Endothelial cell of umbilical vein (primary cell): ENCODE measurements at regions not wholly inside any gene's neighbourhood (a gene's known extent, or its start where the extent isn't known, plus 50 kb on each side); places are given as distances from the start of the nearest gene placed in this dataset.

Experiments used
- BruUV-seq: library from RNA; stranded (reverse); fragments of 400-500 nt; replicated peaks from 2 replicates; lab custom pipeline; 2021; lab: Mats Ljungman, UMichigan
- CTCF ChIA-PET: fragments of 300-600, 350-600 bp; sonication (Branson Sonifier 250); formaldehyde crosslinking; loops from one replicate; lab custom pipeline; 2021; ENCODE audit warnings: antibody characterized with exemption, inconsistent platforms; lab: Charles Lee
- POLR2A ChIA-PET: fragments of 300-600, 350-600 bp; sonication (Branson Sonifier 250); formaldehyde crosslinking; loops from one replicate; lab custom pipeline; 2021; ENCODE audit warnings: antibody characterized with exemption, inconsistent platforms; lab: Charles Lee
- DNase-seq: peaks from one replicate; pipeline ENCODE4 v3.0.0-alpha.2; 2011; ENCODE audit warnings: low read depth, low spot score
- FAIRE-seq: peaks from 2 replicates; lab custom pipeline; 2011; peaks lifted over from hg19 to GRCh38; lab: Jason Lieb, UNC
- H2AFZ ChIP-seq: 2 replicates; pipeline ENCODE4 v1.6.0; 2012; ENCODE audit warnings: low read depth, low read length, control low read depth, inconsistent platforms
- H3K27ac ChIP-seq: 2 replicates; pipeline ENCODE4 v1.5.1; 2011; ENCODE audit warnings: low read depth, mild to moderate bottlenecking, control low read depth, low read length, moderate library complexity; ENCODE audit not compliant: insufficient read depth
- H3K27me3 ChIP-seq, 2 experiments: 2 replicates each; pipeline versions ENCODE4 v1.6.0 to v1.6.1; 2011; ENCODE audit warnings: low read length in 2 of 2, mixed read lengths in 1 of 2; ENCODE audit not compliant: control insufficient read depth in 2 of 2, insufficient read depth in 2 of 2
- H3K36me3 ChIP-seq, 2 experiments: 2 replicates in 1 of 2; 3 replicates in 1 of 2; pipeline ENCODE4 v1.5.1; 2011; ENCODE audit warnings: low read length in 2 of 2, mild to moderate bottlenecking in 1 of 2, moderate library complexity in 1 of 2; ENCODE audit not compliant: control insufficient read depth in 2 of 2, insufficient read depth in 2 of 2; ENCODE audit errors: extremely low read depth in 1 of 2
- H3K4me1 ChIP-seq: 3 replicates; pipeline ENCODE4 v1.5.1; 2011; ENCODE audit warnings: mild to moderate bottlenecking, low read length; ENCODE audit not compliant: control insufficient read depth, insufficient read depth; ENCODE audit errors: extremely low read depth
- H3K4me2 ChIP-seq: 2 replicates; pipeline ENCODE4 v1.6.1; 2011; ENCODE audit warnings: low read length, control low read depth, mixed read lengths; ENCODE audit not compliant: insufficient read depth
- H3K4me3 ChIP-seq, 3 experiments: fragments of 200-600 bp in 1 of 3; sonication (generic), shearing (Covaris generic) in 1 of 3; replicated peaks in 1 of 3; 2 replicates each; pipeline ENCODE4 v1.5.1; 2011 to 2016; ENCODE audit warnings: control low read depth in 3 of 3, low read length in 3 of 3, mild to moderate bottlenecking in 2 of 3, inconsistent platforms in 1 of 3, low read depth in 1 of 3, moderate library complexity in 1 of 3; ENCODE audit not compliant: insufficient read depth in 1 of 3
- H3K79me2 ChIP-seq: 2 replicates; pipeline ENCODE4 v1.6.0; 2012; ENCODE audit warnings: low read length, inconsistent platforms; ENCODE audit not compliant: control insufficient read depth, insufficient read depth
- H3K9ac ChIP-seq: replicated peaks from 2 replicates; pipeline ENCODE3; 2011; ENCODE audit warnings: low read length, control low read depth; ENCODE audit not compliant: insufficient read depth; ENCODE audit errors: extremely low read depth
- H3K9me1 ChIP-seq: replicated peaks from 3 replicates; pipeline ENCODE4 v1.6.0; 2011; ENCODE audit warnings: mild to moderate bottlenecking, low read length; ENCODE audit not compliant: control insufficient read depth, insufficient read depth; ENCODE audit errors: extremely low read depth
- H3K9me3 ChIP-seq: replicated peaks from 2 replicates; pipeline ENCODE4 v1.5.1; 2012; ENCODE audit warnings: low read length, inconsistent platforms; ENCODE audit not compliant: control insufficient read depth, insufficient read depth
- H4K20me1 ChIP-seq: replicated peaks from 2 replicates; pipeline ENCODE3; 2011; ENCODE audit warnings: mild to moderate bottlenecking, low read length; ENCODE audit not compliant: control insufficient read depth, insufficient read depth; ENCODE audit errors: extremely low read depth
- MYC ChIP-seq: IDR thresholded peaks from one replicate; pipeline ENCODE4 v1.6.1; 2011; ENCODE audit warnings: mild to moderate bottlenecking, low read depth, low read length
- POLR2A ChIP-seq: IDR thresholded peaks from 2 replicates; pipeline ENCODE4 v1.6.1; 2012; ENCODE audit warnings: low read depth, mild to moderate bottlenecking, control low read depth, low read length
- POLR2AphosphoS5 ChIP-seq: IDR thresholded peaks from 2 replicates; pipeline ENCODE4 v1.6.1; 2012; ENCODE audit warnings: low read depth, mild to moderate bottlenecking, control low read depth, low read length, moderate library complexity; ENCODE audit not compliant: insufficient read depth
- dilution Hi-C: fragments of 300-500 bp; cut with MboI; formaldehyde crosslinking; loops from one replicate; pipeline ENCODE4 v1.15.0; 2019; ENCODE audit warnings: low sequenced_read_pairs; ENCODE audit not compliant: extremely low pct_ligation_motif_present
- intact Hi-C: fragments of 100-400 bp; cut with micrococcal nuclease; formaldehyde crosslinking; loops from one replicate; pipeline ENCODE4 v1.10.0; 2022
- TF ChIP-seq, protein P1 (sequence below), 2 donors: IDR thresholded peaks; 1 replicate in 1 of 2; 2 replicates in 1 of 2; pipeline ENCODE4 v1.5.1; 2011; ENCODE audit warnings: low read length in 2 of 2, mild to moderate bottlenecking in 2 of 2, moderate library complexity in 2 of 2, control low read depth in 1 of 2, inconsistent platforms in 1 of 2, low read depth in 1 of 2; ENCODE audit not compliant: insufficient read depth in 1 of 2; ENCODE audit errors: extremely low read depth in 1 of 2

DNA sequence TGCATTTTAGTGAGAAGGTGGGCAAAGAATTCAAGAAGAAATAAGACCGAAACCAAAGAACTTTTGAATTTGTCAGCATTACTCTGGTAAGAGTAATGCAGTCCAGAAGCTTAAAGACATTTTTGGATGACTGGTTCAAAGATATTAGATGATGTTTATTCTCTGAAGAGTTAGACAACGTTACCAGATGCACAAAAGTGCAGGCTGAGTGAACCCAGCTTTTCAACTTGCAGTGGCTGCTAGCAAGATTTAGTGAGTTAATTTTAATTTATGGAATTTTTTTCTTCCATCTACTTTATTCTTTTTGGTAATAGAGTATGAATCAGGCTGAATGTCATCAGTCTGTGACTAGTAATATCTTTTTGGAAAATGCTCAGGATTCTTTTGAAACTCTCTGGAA lies 267.3 kb upstream of the AZI2 start:
- intact Hi-C loops (no loop called here), dilution Hi-C loops (no loop called here)
- no peak overlapping the region for H2AFZ ChIP-seq
- H3K4me1 ChIP-seq = no peaks in the 10 kb centered on the region
- FAIRE-seq (no peak), DNase-seq (no peak)
- no peak overlapping the region for H3K9ac ChIP-seq
- CTCF ChIA-PET = interaction anchor here (0.8 to 1.3 kb wide), 2 partner anchors 140 to 225 kb away, joined by 3 read pairs; no protein-coding TSS in a partner anchor
- BruUV-seq = no TSS peak
- no peaks in the 10 kb centered on the region for H3K9me1 ChIP-seq
- no peak overlapping the region for H3K4me2 ChIP-seq
- no peak overlapping the region for H3K27ac ChIP-seq
- no peaks in the 10 kb centered on the region for H3K9me3 ChIP-seq
- H3K36me3 ChIP-seq = no peaks in the 10 kb centered on the region
- no peaks in the 10 kb centered on the region for H3K27me3 ChIP-seq
- POLR2A ChIA-PET = no interaction called here
- H3K79me2 ChIP-seq = no peaks in the 10 kb centered on the region
- no peak overlapping the region for H3K4me3 ChIP-seq
- no peaks in the 10 kb centered on the region for H4K20me1 ChIP-seq
- TF ChIP-seq, protein P1, sequence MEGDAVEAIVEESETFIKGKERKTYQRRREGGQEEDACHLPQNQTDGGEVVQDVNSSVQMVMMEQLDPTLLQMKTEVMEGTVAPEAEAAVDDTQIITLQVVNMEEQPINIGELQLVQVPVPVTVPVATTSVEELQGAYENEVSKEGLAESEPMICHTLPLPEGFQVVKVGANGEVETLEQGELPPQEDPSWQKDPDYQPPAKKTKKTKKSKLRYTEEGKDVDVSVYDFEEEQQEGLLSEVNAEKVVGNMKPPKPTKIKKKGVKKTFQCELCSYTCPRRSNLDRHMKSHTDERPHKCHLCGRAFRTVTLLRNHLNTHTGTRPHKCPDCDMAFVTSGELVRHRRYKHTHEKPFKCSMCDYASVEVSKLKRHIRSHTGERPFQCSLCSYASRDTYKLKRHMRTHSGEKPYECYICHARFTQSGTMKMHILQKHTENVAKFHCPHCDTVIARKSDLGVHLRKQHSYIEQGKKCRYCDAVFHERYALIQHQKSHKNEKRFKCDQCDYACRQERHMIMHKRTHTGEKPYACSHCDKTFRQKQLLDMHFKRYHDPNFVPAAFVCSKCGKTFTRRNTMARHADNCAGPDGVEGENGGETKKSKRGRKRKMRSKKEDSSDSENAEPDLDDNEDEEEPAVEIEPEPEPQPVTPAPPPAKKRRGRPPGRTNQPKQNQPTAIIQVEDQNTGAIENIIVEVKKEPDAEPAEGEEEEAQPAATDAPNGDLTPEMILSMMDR (IDR thresholded peaks at IDR 0.05; ENCODE audit: extremely low read depth in 1 of 2, insufficient read depth in 1 of 2, low read depth in 1 of 2, low read length in 2 of 2) = no peak
- no peak for TF ChIP-seq MYC

GRCh38 chr3:28617821-28618220 lies 269.2 kb upstream of the AZI2 start:
- FAIRE-seq (no peak), DNase-seq (no peak)
- H3K4me2 ChIP-seq = no peak overlapping the region
- TF ChIP-seq POLR2A (no peak), POLR2AphosphoS5 (no peak)
- TF ChIP-seq, protein P1 (IDR thresholded peaks at IDR 0.05; ENCODE audit: extremely low read depth in 1 of 2, insufficient read depth in 1 of 2, low read depth in 1 of 2, low read length in 2 of 2) = no peak
- H3K9ac ChIP-seq = no peak overlapping the region
- H3K36me3 ChIP-seq = no peaks in the 10 kb centered on the region
- intact Hi-C loops = no loop called here
- H3K9me3 ChIP-seq = no peaks in the 10 kb centered on the region
- POLR2A ChIA-PET = no interaction called here
- H4K20me1 ChIP-seq = no peaks in the 10 kb centered on the region
- BruUV-seq = no TSS peak
- no peak overlapping the region for H3K4me3 ChIP-seq
- CTCF ChIA-PET = interaction anchor here (1.1 kb wide), 1 partner anchor 8 kb away, joined by 3 read pairs; no protein-coding TSS in a partner anchor
- no peaks in the 10 kb centered on the region for H3K27me3 ChIP-seq
- dilution Hi-C loops = no loop called here
- H3K79me2 ChIP-seq = no peaks in the 10 kb centered on the region
- no peaks in the 10 kb centered on the region for H3K4me1 ChIP-seq
- no peak overlapping the region for H3K27ac ChIP-seq
- no peak overlapping the region for H2AFZ ChIP-seq
- no peaks in the 10 kb centered on the region for H3K9me1 ChIP-seq
